KOPT-K1 (cell line): ENCODE measurements at regions not wholly inside any gene's neighbourhood (a gene's known extent, or its start where the extent isn't known, plus 50 kb on each side); places are given as distances from the start of the nearest gene placed in this dataset.

Experiments
- H3K27ac ChIP-seq: fragments of 200-600 bp; sonication (generic); 2 replicates; pipeline ENCODE4 v1.5.1; 2016; ENCODE audit warnings: antibody characterized with exemption, mild to moderate bottlenecking, low read depth, low read length; ENCODE audit not compliant: poor library complexity, severe bottlenecking
- H3K36me3 ChIP-seq: fragments of 200-600 bp; sonication (generic); 2 replicates; pipeline ENCODE4 v1.5.1; 2017; ENCODE audit warnings: antibody characterized with exemption, mild to moderate bottlenecking, low read length, moderate library complexity; ENCODE audit not compliant: insufficient read depth
- H3K9me3 ChIP-seq: fragments of 200-600 bp; sonication (generic); 2 replicates; pipeline ENCODE4 v1.5.1; 2017; ENCODE audit warnings: antibody characterized with exemption, low read length, mild to moderate bottlenecking; ENCODE audit not compliant: insufficient read depth, poor library complexity, severe bottlenecking

GRCh38 chr7:110205899-110206298 is 885.0 kb upstream of the LRRN3 start:
- H3K36me3 ChIP-seq: no peaks in the 10 kb centered on the region
- H3K9me3 ChIP-seq: no peaks in the 10 kb centered on the region
- no peak overlapping the region for H3K27ac ChIP-seq

GRCh38 chr7:110209884-110210283 is 881.0 kb upstream of the LRRN3 start:
- Histone ChIP-seq H3K9me3 (peaks cover 4% of the 10 kb centered on the region), H3K36me3 (no peaks in the 10 kb centered on the region), H3K27ac (no peak overlapping the region)

- H3K27ac ChIP-seq: no peak overlapping the region
- no peaks in the 10 kb centered on the region for H3K36me3 ChIP-seq
- peaks cover 4% of the 10 kb centered on the region for H3K9me3 ChIP-seq
Measured at GRCh38 chr7:110210941-110211608, 879.9 kb upstream of the LRRN3 start.

- H3K27ac ChIP-seq: no peak overlapping the region
- no peaks in the 10 kb centered on the region for H3K36me3 ChIP-seq
- no peaks in the 10 kb centered on the region for H3K9me3 ChIP-seq
Measured at GRCh38 chr7:110224643-110225042, 866.3 kb upstream of the LRRN3 start.

- Histone ChIP-seq H3K9me3 (no peaks in the 10 kb centered on the region), H3K36me3 (no peaks in the 10 kb centered on the region), H3K27ac (no peak overlapping the region)
Measured at GRCh38 chr7:110246118-110246517, 844.8 kb upstream of the LRRN3 start.

- no peak overlapping the region for H3K27ac ChIP-seq
- no peaks in the 10 kb centered on the region for H3K9me3 ChIP-seq
- H3K36me3 ChIP-seq: no peaks in the 10 kb centered on the region
Measured at GRCh38 chr7:110253093-110253492, 837.8 kb upstream of the LRRN3 start.

- H3K36me3 ChIP-seq: no peaks in the 10 kb centered on the region
- H3K27ac ChIP-seq: no peak overlapping the region
- H3K9me3 ChIP-seq: no peaks in the 10 kb centered on the region
Measured at GRCh38 chr7:110257673-110258072, 833.3 kb upstream of the LRRN3 start.

- Histone ChIP-seq H3K36me3 (no peaks in the 10 kb centered on the region), H3K9me3 (no peaks in the 10 kb centered on the region)
Measured at GRCh38 chr7:110262251-110262650, 828.7 kb upstream of the LRRN3 start.

GRCh38 chr7:110264288-110264687 is 826.6 kb upstream of the LRRN3 start:
- Histone ChIP-seq H3K36me3 (no peaks in the 10 kb centered on the region), H3K27ac (no peak overlapping the region), H3K9me3 (no peaks in the 10 kb centered on the region)

More at GRCh38 chr7:110262251-110262650, 828.7 kb upstream of the LRRN3 start:
- no peak overlapping the region for H3K27ac ChIP-seq

- no peak overlapping the region for H3K27ac ChIP-seq
- H3K9me3 ChIP-seq: no peaks in the 10 kb centered on the region
- H3K36me3 ChIP-seq: no peaks in the 10 kb centered on the region
Measured at GRCh38 chr7:110281362-110281761, 809.6 kb upstream of the LRRN3 start.

GRCh38 chr7:110283056-110283455 is 807.9 kb upstream of the LRRN3 start:
- Histone ChIP-seq H3K36me3 (no peaks in the 10 kb centered on the region), H3K9me3 (no peaks in the 10 kb centered on the region), H3K27ac (no peak overlapping the region)

GRCh38 chr7:110291430-110291829 is 799.5 kb upstream of the LRRN3 start:
- Histone ChIP-seq H3K36me3 (no peaks in the 10 kb centered on the region), H3K9me3 (no peaks in the 10 kb centered on the region), H3K27ac (no peak overlapping the region)

GRCh38 chr7:110296321-110296720 is 794.6 kb upstream of the LRRN3 start:
- Histone ChIP-seq H3K27ac (no peak overlapping the region), H3K36me3 (no peaks in the 10 kb centered on the region)

GRCh38 chr7:110307776-110308175 is 783.2 kb upstream of the LRRN3 start:
- no peak overlapping the region for H3K27ac ChIP-seq
- no peaks in the 10 kb centered on the region for H3K36me3 ChIP-seq
- H3K9me3 ChIP-seq: peaks cover 3% of the 10 kb centered on the region

More at GRCh38 chr7:110296321-110296720, 794.6 kb upstream of the LRRN3 start:
- no peaks in the 10 kb centered on the region for H3K9me3 ChIP-seq

- H3K36me3 ChIP-seq: no peaks in the 10 kb centered on the region
- peaks cover 3% of the 10 kb centered on the region for H3K9me3 ChIP-seq
- H3K27ac ChIP-seq: no peak overlapping the region
Measured at GRCh38 chr7:110308791-110309190, 782.1 kb upstream of the LRRN3 start.

GRCh38 chr7:110309941-110310340 is 781.0 kb upstream of the LRRN3 start:
- H3K36me3 ChIP-seq: no peaks in the 10 kb centered on the region
- H3K27ac ChIP-seq: no peak overlapping the region
- H3K9me3 ChIP-seq: peaks cover 3% of the 10 kb centered on the region
